IPS-18a (cell line): ENCODE measurements at regions not wholly inside any gene's neighbourhood (a gene's known extent, or its start where the extent isn't known, plus 50 kb on each side); places are given as distances from the start of the nearest gene placed in this dataset.
"Not testable (repeated sequence)": the region's sequence is repeated elsewhere in the genome, so short reads cannot be mapped to it uniquely, and the experiment has no call there.

Experiments
- H3K27ac ChIP-seq: one replicate; pipeline ENCODE4 v1.5.1; 2013; ENCODE audit warnings: low read length
- H3K27me3 ChIP-seq: one replicate; pipeline ENCODE4 v1.6.1; 2013; ENCODE audit warnings: mild to moderate bottlenecking, low read length; ENCODE audit not compliant: control insufficient read depth, insufficient read depth
- H3K36me3 ChIP-seq: one replicate; pipeline ENCODE4 v1.6.1; 2013; ENCODE audit warnings: low read depth, low read length; ENCODE audit not compliant: control insufficient read depth
- H3K4me1 ChIP-seq: one replicate; pipeline ENCODE4 v1.6.1; 2013; ENCODE audit warnings: low read depth, low read length; ENCODE audit not compliant: control insufficient read depth
- H3K4me3 ChIP-seq: one replicate; pipeline ENCODE4 v1.5.1; 2013; ENCODE audit warnings: low read length
- H3K9ac ChIP-seq: one replicate; pipeline ENCODE4 v1.6.1; 2013; ENCODE audit warnings: mild to moderate bottlenecking, low read length, moderate library complexity
- H3K9me3 ChIP-seq: one replicate; pipeline ENCODE4 v1.6.1; 2013; ENCODE audit warnings: low read depth, low read length; ENCODE audit not compliant: control insufficient read depth

GRCh38 chr15:66882251-66883020, 180.4 kb downstream of the SMAD6 start:
- H3K4me3 ChIP-seq: no peak overlapping the region
- H3K9me3 ChIP-seq: no peaks in the 10 kb centered on the region
- H3K9ac ChIP-seq: no peak overlapping the region
- no peaks in the 10 kb centered on the region for H3K36me3 ChIP-seq
- H3K27me3 ChIP-seq: no peaks in the 10 kb centered on the region
- peaks cover 10% of the 10 kb centered on the region for H3K4me1 ChIP-seq
- no peak overlapping the region for H3K27ac ChIP-seq

DNA sequence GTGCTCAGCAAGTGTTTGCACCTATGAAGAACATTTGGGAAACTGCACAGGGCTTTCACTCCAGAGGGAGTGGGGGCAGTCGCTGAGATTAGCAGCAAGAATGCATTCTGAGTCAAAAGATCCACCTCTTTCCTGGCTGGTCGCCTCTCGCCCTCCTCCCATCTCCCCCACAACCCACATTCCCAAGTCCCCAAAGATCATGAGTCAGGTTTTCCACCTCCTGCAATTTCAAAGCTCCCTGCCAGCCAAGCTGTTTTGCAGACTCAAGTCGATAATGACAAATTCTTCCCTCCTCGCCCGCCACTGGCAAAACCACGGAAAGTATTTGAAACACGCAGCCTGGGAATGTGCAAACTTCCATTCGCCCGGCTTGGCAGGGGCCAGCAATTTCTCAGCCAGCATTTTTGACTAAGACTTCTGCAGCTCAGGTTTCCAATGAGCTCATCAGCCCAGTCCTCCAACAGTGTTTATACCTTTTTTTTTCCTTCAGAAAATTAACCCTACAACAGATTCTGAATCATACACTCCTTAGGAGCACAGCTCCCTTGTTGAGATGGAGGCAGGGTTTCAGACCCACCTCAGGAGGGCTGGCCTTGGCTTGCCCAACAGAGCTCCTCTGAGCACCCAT, 181.4 kb downstream of the SMAD6 start:
- H3K9ac ChIP-seq: no peak overlapping the region
- peak overlapping the region; percentile 32 for H3K27ac ChIP-seq
- H3K4me1 ChIP-seq: peaks cover 10% of the 10 kb centered on the region

GRCh38 chr15:66884115-66884622, 181.2 kb upstream of the SMAD3 start:
- no peak overlapping the region for H3K27ac ChIP-seq
- no peaks in the 10 kb centered on the region for H3K36me3 ChIP-seq
- H3K4me1 ChIP-seq: peaks cover 10% of the 10 kb centered on the region
- no peak overlapping the region for H3K4me3 ChIP-seq
- H3K27me3 ChIP-seq: no peaks in the 10 kb centered on the region
- H3K9ac ChIP-seq: no peak overlapping the region
- peaks cover under 1% of the 10 kb centered on the region for H3K9me3 ChIP-seq

More for the DNA sequence above, 181.4 kb downstream of the SMAD6 start:
- no peak overlapping the region for H3K4me3 ChIP-seq
- H3K36me3 ChIP-seq: no peaks in the 10 kb centered on the region
- no peaks in the 10 kb centered on the region for H3K9me3 ChIP-seq
- H3K27me3 ChIP-seq: no peaks in the 10 kb centered on the region

DNA sequence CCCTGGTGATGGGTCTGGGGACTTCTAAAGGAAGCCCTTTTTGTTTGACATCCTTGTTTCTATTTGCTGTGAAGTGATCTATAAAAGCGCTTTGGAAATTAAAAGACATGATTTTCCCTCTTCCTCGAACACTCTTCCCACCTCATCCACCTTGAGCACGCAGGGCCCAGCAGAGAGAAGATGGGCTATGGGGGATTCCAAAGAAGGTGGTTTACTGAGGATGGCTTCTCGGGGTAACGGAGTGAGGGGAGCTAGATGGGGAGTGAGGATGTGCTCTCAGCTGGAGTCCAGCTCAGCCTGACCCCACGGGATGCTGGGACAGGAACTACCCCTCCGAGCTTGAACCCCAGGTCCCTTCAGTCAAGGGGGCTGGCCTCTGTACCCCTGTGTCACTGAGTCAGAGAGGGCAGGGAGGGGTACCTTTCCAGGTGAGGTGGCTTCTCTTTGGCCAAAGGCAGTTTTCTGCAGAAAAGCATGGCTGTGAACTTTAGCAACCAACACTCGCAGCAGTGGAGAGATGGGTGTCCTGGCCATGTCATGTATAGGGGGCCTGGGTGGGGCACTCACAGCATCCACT, 180.7 kb upstream of the SMAD3 start:
- H3K4me1 ChIP-seq: peaks cover 10% of the 10 kb centered on the region
- no peak overlapping the region for H3K4me3 ChIP-seq
- no peaks in the 10 kb centered on the region for H3K27me3 ChIP-seq
- H3K36me3 ChIP-seq: no peaks in the 10 kb centered on the region
- peaks cover 7% of the 10 kb centered on the region for H3K9me3 ChIP-seq
- H3K27ac ChIP-seq: no peak overlapping the region
- H3K9ac ChIP-seq: no peak overlapping the region

GRCh38 chr15:66885281-66885915, 180.0 kb upstream of the SMAD3 start:
- no peaks in the 10 kb centered on the region for H3K36me3 ChIP-seq
- no peak overlapping the region for H3K27ac ChIP-seq
- no peak overlapping the region for H3K4me3 ChIP-seq
- H3K27me3 ChIP-seq: no peaks in the 10 kb centered on the region
- H3K9ac ChIP-seq: no peak overlapping the region
- peaks cover 7% of the 10 kb centered on the region for H3K9me3 ChIP-seq
- H3K4me1 ChIP-seq: peaks cover 10% of the 10 kb centered on the region

DNA sequence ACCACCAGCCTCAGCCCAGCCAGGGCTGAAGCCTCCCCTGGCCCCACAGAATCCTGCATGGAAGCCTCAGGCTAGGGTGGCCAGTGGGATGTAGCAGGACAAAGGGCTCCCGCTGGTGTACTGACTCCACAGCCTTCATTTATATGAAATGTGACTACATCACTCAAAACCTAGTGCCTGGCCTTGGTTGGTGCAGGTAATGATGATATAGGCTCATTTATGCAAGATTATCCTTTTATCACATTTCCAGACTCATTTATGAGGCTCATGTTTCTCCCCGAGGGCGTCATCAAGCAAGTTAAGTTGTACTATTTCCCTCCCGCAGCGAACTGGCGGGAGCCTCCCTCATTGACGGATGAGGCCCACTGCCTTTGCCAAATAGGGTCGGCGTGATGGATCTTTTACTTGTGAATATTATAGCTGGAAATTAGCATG, 179.1 kb upstream of the SMAD3 start:
- Histone ChIP-seq H3K4me3 (no peak overlapping the region), H3K27ac (no peak overlapping the region), H3K9ac (no peak overlapping the region), H3K4me1 (peaks cover 10% of the 10 kb centered on the region), H3K27me3 (no peaks in the 10 kb centered on the region), H3K9me3 (peaks cover 7% of the 10 kb centered on the region), H3K36me3 (no peaks in the 10 kb centered on the region)

DNA sequence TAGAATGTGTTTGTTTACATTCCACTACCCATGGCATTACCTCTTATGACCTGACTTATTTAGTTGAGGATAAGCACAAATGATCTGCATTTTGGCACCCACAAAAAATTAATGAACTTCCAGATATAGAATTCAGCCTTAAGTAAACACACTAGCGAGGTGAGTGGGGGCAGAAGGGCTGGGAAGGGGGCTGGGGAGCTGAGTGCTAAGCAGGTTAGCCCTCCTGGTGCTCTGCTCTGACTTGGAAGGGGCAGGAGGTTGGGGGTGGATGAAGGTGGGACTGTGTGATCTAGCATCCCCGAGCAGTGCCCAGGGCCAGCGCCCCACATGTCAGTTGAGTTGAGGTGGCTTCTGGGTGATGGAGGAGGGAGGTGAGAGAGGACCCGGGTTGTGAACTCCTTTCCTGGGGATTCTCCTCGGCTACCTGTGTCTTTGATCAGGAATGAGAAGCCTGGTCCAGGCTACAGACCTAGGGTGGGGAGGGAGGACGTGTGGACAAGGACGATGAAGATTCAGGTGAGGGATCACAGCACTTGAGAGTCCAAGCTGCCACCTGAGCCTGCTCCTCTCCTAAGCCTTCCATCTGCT, 178.6 kb upstream of the SMAD3 start:
- H3K27me3 ChIP-seq: no peaks in the 10 kb centered on the region
- H3K27ac ChIP-seq: no peak overlapping the region
- no peak overlapping the region for H3K4me3 ChIP-seq
- no peaks in the 10 kb centered on the region for H3K36me3 ChIP-seq
- no peak overlapping the region for H3K9ac ChIP-seq
- peaks cover 10% of the 10 kb centered on the region for H3K4me1 ChIP-seq
- H3K9me3 ChIP-seq: peaks cover 7% of the 10 kb centered on the region

- not testable (repeated sequence) for H3K4me1 ChIP-seq, H3K27ac ChIP-seq, H3K27me3 ChIP-seq, H3K36me3 ChIP-seq, H3K9me3 ChIP-seq, H3K4me3 ChIP-seq, H3K9ac ChIP-seq
Measured at GRCh38 chr15:66889298-66889697, 176.1 kb upstream of the SMAD3 start.

DNA sequence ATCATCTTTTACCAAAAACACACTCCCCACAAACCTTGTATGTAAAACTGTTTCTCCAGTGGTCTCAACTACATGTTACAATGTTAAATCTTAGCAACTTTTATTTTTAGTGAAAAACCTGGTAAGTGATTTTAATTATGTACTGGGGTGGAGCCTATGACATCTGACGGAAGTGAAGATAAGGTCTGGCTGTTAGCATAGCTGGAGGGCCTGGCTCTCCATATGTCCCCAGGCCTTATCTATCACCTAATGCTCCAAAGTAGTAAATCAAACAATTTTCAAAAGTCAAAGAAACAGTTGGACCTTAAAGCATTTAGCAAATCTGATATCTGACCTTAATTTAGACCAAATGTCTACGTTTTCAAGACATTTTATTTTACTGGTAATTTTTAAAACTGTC, 173.6 kb upstream of the SMAD3 start:
- no peak overlapping the region for H3K27ac ChIP-seq
- no peak overlapping the region for H3K4me3 ChIP-seq
- peaks cover 7% of the 10 kb centered on the region for H3K9me3 ChIP-seq
- H3K4me1 ChIP-seq: peaks cover 7% of the 10 kb centered on the region
- H3K27me3 ChIP-seq: no peaks in the 10 kb centered on the region
- no peaks in the 10 kb centered on the region for H3K36me3 ChIP-seq
- no peak overlapping the region for H3K9ac ChIP-seq

DNA sequence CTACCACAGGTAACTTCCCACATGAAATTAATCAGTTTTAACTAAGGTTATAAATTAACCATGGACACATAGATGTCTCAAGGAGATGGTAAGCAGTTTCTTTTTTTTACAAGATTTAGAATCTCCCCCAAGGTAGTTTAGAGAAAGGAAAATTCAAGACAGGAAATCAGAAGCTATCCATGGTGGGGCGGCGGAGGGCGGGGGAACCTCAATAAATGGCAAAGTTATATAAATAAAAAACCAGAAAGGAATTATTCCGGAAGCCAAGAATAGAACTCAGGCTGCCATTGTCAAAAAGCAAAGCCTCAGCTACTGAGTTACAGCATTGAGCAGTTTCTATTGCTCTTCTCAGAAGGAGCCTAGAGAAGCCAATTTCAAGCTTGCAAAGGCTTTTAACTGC, 172.1 kb upstream of the SMAD3 start:
- H3K9ac ChIP-seq: no peak overlapping the region
- H3K4me3 ChIP-seq: no peak overlapping the region
- H3K4me1 ChIP-seq: peaks cover 7% of the 10 kb centered on the region
- H3K27ac ChIP-seq: no peak overlapping the region
- no peaks in the 10 kb centered on the region for H3K27me3 ChIP-seq
- H3K9me3 ChIP-seq: peaks cover 7% of the 10 kb centered on the region
- H3K36me3 ChIP-seq: no peaks in the 10 kb centered on the region

DNA sequence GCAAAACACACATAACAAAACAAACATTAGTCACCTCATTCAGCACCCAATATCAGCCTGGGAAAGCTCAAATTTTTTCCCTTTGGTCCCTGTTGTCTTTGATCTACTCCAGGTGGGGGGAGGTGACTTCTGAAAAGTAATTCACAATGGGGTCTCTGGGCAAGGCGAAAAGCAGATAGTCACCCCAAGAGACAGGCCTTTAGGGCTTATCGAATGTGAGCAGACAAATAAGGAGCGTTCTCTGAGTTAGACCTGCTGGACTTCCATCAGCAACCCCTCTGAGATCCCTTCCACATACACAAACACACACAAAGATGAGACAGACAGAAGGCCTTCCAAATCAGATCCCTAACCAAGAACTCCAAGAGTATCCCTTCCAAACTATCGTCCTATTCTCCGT, 171.0 kb upstream of the SMAD3 start:
- Histone ChIP-seq H3K27me3 (no peaks in the 10 kb centered on the region), H3K9ac (no peak overlapping the region), H3K9me3 (peaks cover 4% of the 10 kb centered on the region), H3K4me3 (no peak overlapping the region), H3K4me1 (peaks cover 7% of the 10 kb centered on the region), H3K36me3 (no peaks in the 10 kb centered on the region), H3K27ac (no peak overlapping the region)
